Psoas muscle (tissue), 7 donors: ENCODE measurements at regions not wholly inside any gene's neighbourhood (a gene's known extent, or its start where the extent isn't known, plus 50 kb on each side); places are given as distances from the start of the nearest gene placed in this dataset.
A peak's percentile ranks its signal among the peaks of the same experiment; 100 is the strongest.

Experiments
- ATAC-seq, 4 donors: fragments of 200-7000 bp; cut with Tn5 transposase; one replicate each; pipeline ENCODE4 v1.9.1; 2020; ENCODE audit warnings: moderate library complexity in 3 of 4, mild to moderate bottlenecking in 2 of 4
- DNase-seq, 2 donors: peaks; one replicate each; pipeline ENCODE4 v3.0.0-alpha.2; 2020
- H3K27ac ChIP-seq: fragments of 200-600 bp; one replicate; pipeline ENCODE4 v1.8.0; 2022
- H3K27me3 ChIP-seq, 3 donors: fragments of 200-600 bp in 1 of 3; one replicate each; pipeline versions ENCODE4 v1.6.1 to v1.8.0; 2013 to 2022; ENCODE audit warnings: low read length in 2 of 3, mild to moderate bottlenecking in 2 of 3, moderate library complexity in 1 of 3; ENCODE audit not compliant: insufficient read depth in 3 of 3
- H3K36me3 ChIP-seq, 2 donors: fragments of 200-600 bp in 1 of 2; one replicate each; pipeline versions ENCODE4 v1.6.1 to v1.8.0; 2013 to 2022; ENCODE audit warnings: low read depth in 1 of 2, mild to moderate bottlenecking in 1 of 2, moderate library complexity in 1 of 2; ENCODE audit not compliant: insufficient read depth in 1 of 2
- H3K4me1 ChIP-seq: fragments of 200-600 bp; one replicate; pipeline ENCODE4 v1.8.0; 2022
- H3K4me3 ChIP-seq: fragments of 200-600 bp; one replicate; pipeline ENCODE4 v1.8.0; 2022; ENCODE audit warnings: mild to moderate bottlenecking
- H3K9me3 ChIP-seq: fragments of 200-600 bp; one replicate; pipeline ENCODE4 v1.8.0; 2022
- WGBS, 3 donors: extraction: QIAGEN DNeasy Blood & Tissue Kit; methylation state at CpG; one replicate each; pipeline versions ENCODE4 v1.1.6 to v1.1.7; 2013; 5-methylcytosine and 5-hydroxymethylcytosine counted together
- intact Hi-C, 2 donors: fragments of 100-400 bp; cut with DNase I; formaldehyde crosslinking; loops; one replicate each; pipeline versions ENCODE4 v1.11.0 to v1.14.2; 2022
- TF ChIP-seq, protein P1 (sequence below): fragments of 200-600 bp; IDR thresholded peaks from one replicate; pipeline ENCODE4 v1.8.0; 2022; ENCODE audit warnings: antibody characterized with exemption
- donor health status: healthy with polysubstance abuse.
- donor health status: DM: no; HTN: no; CAD: no; lungs with moderate emphysema.
- donor health status: Bipolar disorder and iron deficiency.
- donor health status: healthy.
- donor health status: DM: yes; HTN: yes; CAD: no.
- donor health status: DM: no; HTN: no; CAD: no.
- donor health status: DM: yes; HTN: yes; CAD: no.

DNA sequence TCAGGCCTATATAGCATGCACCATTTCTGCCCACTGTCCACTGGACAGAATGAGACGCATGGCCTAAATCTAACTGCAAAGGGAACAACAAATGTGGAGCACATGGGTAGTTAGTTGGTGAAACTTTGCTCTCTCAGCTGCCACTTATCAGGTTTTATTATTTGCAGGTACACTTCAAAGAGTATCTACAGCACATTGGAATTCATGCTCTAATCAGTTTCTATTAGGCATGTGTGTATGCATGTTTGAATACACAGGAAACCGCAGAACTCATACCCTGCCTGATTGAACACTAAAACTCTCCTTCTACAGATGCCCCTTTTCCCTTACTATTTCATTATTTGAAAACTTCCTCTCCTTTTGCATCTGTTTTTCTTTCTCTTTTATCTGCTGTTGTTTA lies 97.4 kb upstream of the HSF2 start:
- no peak overlapping the region for H3K27ac ChIP-seq
- no peak overlapping the region for H3K4me3 ChIP-seq
- TF ChIP-seq, protein P1, sequence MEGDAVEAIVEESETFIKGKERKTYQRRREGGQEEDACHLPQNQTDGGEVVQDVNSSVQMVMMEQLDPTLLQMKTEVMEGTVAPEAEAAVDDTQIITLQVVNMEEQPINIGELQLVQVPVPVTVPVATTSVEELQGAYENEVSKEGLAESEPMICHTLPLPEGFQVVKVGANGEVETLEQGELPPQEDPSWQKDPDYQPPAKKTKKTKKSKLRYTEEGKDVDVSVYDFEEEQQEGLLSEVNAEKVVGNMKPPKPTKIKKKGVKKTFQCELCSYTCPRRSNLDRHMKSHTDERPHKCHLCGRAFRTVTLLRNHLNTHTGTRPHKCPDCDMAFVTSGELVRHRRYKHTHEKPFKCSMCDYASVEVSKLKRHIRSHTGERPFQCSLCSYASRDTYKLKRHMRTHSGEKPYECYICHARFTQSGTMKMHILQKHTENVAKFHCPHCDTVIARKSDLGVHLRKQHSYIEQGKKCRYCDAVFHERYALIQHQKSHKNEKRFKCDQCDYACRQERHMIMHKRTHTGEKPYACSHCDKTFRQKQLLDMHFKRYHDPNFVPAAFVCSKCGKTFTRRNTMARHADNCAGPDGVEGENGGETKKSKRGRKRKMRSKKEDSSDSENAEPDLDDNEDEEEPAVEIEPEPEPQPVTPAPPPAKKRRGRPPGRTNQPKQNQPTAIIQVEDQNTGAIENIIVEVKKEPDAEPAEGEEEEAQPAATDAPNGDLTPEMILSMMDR: no peak
- H3K27me3 ChIP-seq: no peaks in the 10 kb centered on the region
- H3K4me1 ChIP-seq: no peaks in the 10 kb centered on the region
- intact Hi-C loops: no loop called here
- H3K9me3 ChIP-seq: no peaks in the 10 kb centered on the region
- 87 to 96% (median 91%) methylated on average over 2 of the region's 2 CpGs for WGBS, 3 donors
- ATAC-seq: no peak
- DNase-seq: no peak
- H3K36me3 ChIP-seq: no peaks in the 10 kb centered on the region

DNA sequence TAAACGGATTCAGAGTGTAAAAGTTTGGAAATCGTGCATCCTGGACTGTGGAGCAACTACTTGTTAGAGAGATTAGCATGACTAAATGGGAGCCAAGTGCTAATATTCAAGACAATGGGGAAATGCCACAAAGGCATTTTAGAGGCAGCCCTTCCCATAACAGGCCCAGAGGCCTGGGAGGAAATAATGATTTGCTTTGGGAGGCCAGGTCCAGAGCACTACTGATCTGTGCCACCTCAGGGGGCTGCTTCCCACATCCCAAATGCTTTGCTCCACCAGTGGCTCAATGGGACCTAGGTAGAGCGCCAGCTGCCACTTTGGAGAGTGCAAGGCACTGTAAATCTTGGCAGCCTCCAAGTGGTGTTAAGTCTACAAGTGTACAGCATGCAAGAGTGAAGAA lies 91.9 kb upstream of the HSF2 start:
- no peak overlapping the region for H3K4me3 ChIP-seq
- no peak for ATAC-seq
- no peaks in the 10 kb centered on the region for H3K27me3 ChIP-seq
- 69 to 88% (median 78%) methylated on average over 3 of the region's 3 CpGs for WGBS, 3 donors
- no peak overlapping the region for H3K27ac ChIP-seq
- DNase-seq: no peak
- no peaks in the 10 kb centered on the region for H3K4me1 ChIP-seq
- H3K9me3 ChIP-seq: peaks cover 8% of the 10 kb centered on the region
- TF ChIP-seq, protein P1: no peak
- no peaks in the 10 kb centered on the region for H3K36me3 ChIP-seq
- intact Hi-C loops: no loop called here

GRCh38 chr6:122308074-122308473 lies 91.4 kb upstream of the HSF2 start:
- 83 to 91% (median 86%) methylated on average over 4 of the region's 4 CpGs for WGBS, 3 donors
- no peak for ATAC-seq
- intact Hi-C loops: no loop called here
- H3K27me3 ChIP-seq: no peaks in the 10 kb centered on the region
- H3K4me1 ChIP-seq: no peaks in the 10 kb centered on the region
- no peak overlapping the region for H3K4me3 ChIP-seq
- TF ChIP-seq, protein P1: no peak
- peaks cover 8% of the 10 kb centered on the region for H3K9me3 ChIP-seq
- no peaks in the 10 kb centered on the region for H3K36me3 ChIP-seq
- H3K27ac ChIP-seq: no peak overlapping the region
- no peak for DNase-seq

DNA sequence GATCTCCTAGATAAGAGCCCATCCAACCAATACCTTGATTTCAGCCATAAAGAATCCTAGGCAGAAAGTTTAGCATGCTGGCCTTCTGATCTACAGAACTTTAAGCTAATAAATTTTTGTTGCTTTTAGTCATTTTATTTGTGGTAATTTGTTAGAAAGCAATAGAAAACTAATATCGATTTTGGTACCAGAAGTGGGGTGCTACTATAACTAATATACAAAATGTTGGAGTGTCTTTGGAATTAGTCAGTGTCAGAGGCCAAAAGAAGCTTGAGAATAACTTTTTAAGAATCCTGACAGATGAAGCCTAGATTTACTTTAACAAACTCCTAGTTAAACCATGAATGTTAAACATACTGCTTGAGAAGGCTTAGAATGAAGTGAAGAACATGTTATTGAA lies 83.6 kb upstream of the HSF2 start:
- Histone ChIP-seq H3K27me3 (no peaks in the 10 kb centered on the region), H3K9me3 (peaks cover 7% of the 10 kb centered on the region), H3K4me3 (no peak overlapping the region), H3K4me1 (no peaks in the 10 kb centered on the region), H3K27ac (no peak overlapping the region), H3K36me3 (no peaks in the 10 kb centered on the region)
- TF ChIP-seq, protein P1: no peak
- 72 to 86% (median 75%) methylated on average over 1 of the region's 1 CpG for WGBS, 3 donors
- no peak for ATAC-seq
- intact Hi-C loops: no loop called here
- no peak for DNase-seq

- ATAC-seq (no peak), DNase-seq (no peak)
- no peaks in the 10 kb centered on the region for H3K27me3 ChIP-seq
- H3K9me3 ChIP-seq: no peaks in the 10 kb centered on the region
- no peaks in the 10 kb centered on the region for H3K36me3 ChIP-seq
- 3 to 5% (median 3%) methylated on average over 3 of the region's 3 CpGs for WGBS, 3 donors
- TF ChIP-seq, protein P1: no peak
- H3K4me3 ChIP-seq: peak overlapping the region; percentile 47
- H3K4me1 ChIP-seq: peaks cover 6% of the 10 kb centered on the region
- no peak overlapping the region for H3K27ac ChIP-seq
- intact Hi-C loops: no loop called here
Observed at GRCh38 chr6:122322824-122323223, 76.6 kb upstream of the HSF2 start.
